GM21528 (cell line): ENCODE measurements at regions not wholly inside any gene's neighbourhood (a gene's known extent, or its start where the extent isn't known, plus 50 kb on each side); places are given as distances from the start of the nearest gene placed in this dataset.

Experiments
- ATAC-seq: cut with Tn5 transposase; IDR thresholded peaks from one replicate; pipeline ENCODE4 v1.9.1; 2021; ENCODE audit warnings: mild to moderate bottlenecking, moderate library complexity; ENCODE audit not compliant: unreplicated experiment, low FRiP score

- no peak for ATAC-seq
These were observed 53.8 kb upstream of the RAD23B start for GRCh38 chr9:107229241-107229741.
